SH-SY5Y (cell line): ENCODE measurements at regions not wholly inside any gene's neighbourhood (a gene's known extent, or its start where the extent isn't known, plus 50 kb on each side); places are given as distances from the start of the nearest gene placed in this dataset.

Source experiments
- GATA2 ChIP-seq: IDR thresholded peaks from 2 replicates; pipeline ENCODE4 v1.6.1; 2011; ENCODE audit warnings: mild to moderate bottlenecking, low read depth, low read length
- GATA3 ChIP-seq: IDR thresholded peaks from 2 replicates; pipeline ENCODE4 v1.6.1; 2011; ENCODE audit warnings: low read depth, mild to moderate bottlenecking, low read length, moderate library complexity

- TF ChIP-seq GATA3, result no peak
- TF ChIP-seq GATA2, result no peak
These were observed 74.0 kb upstream of the TBL1X start for GRCh38 chrX:9390693-9391368.

- TF ChIP-seq GATA2, result no peak
- no peak for TF ChIP-seq GATA3
These were observed 72.4 kb upstream of the TBL1X start for GRCh38 chrX:9392445-9392844.

- TF ChIP-seq GATA2 (no peak), GATA3 (no peak)
These were observed 71.3 kb upstream of the TBL1X start for GRCh38 chrX:9393571-9393970.

- no peak for TF ChIP-seq GATA2
- TF ChIP-seq GATA3, result no peak
These were observed 70.6 kb upstream of the TBL1X start for GRCh38 chrX:9394212-9394611.

GRCh38 chrX:9396930-9397329 is 67.9 kb upstream of the TBL1X start:
- TF ChIP-seq GATA3, result no peak
- no peak for TF ChIP-seq GATA2

GRCh38 chrX:9401051-9401450 is 63.8 kb upstream of the TBL1X start:
- TF ChIP-seq GATA2, result no peak
- TF ChIP-seq GATA3, result no peak

- TF ChIP-seq GATA3, result no peak
These were observed 61.5 kb upstream of the TBL1X start for GRCh38 chrX:9403374-9403773.

- no peak for TF ChIP-seq GATA3
- no peak for TF ChIP-seq GATA2
These were observed 50.4 kb upstream of the TBL1X start for GRCh38 chrX:9414416-9414815.
